Esophagus squamous epithelium (tissue), 5 donors: ENCODE measurements at regions not wholly inside any gene's neighbourhood (a gene's known extent, or its start where the extent isn't known, plus 50 kb on each side); places are given as distances from the start of the nearest gene placed in this dataset.

Source experiments
- DNase-seq: peaks from one replicate; lab custom pipeline; 2025; lab: John Stamatoyannopoulos, UW
- H3K27ac ChIP-seq, 4 donors: fragments of 200-600 bp; sonication (generic); one replicate each; pipeline ENCODE4 v1.5.1; 2016 to 2019; ENCODE audit warnings: mild to moderate bottlenecking in 1 of 4
- H3K27me3 ChIP-seq, 4 donors: fragments of 200-600 bp; sonication (generic); 1 replicate in 3 of 4; 2 replicates in 1 of 4; pipeline versions ENCODE4 v1.5.1 to v1.6.0; 2017 to 2021; ENCODE audit warnings: antibody characterized with exemption in 1 of 4
- H3K36me3 ChIP-seq, 3 donors: fragments of 200-600 bp; sonication (generic); one replicate each; pipeline ENCODE4 v1.5.1; 2016 to 2019
- H3K4me1 ChIP-seq, 3 donors: fragments of 200-600 bp; sonication (generic); one replicate each; pipeline ENCODE4 v1.5.1; 2017 to 2019
- H3K4me3 ChIP-seq, 4 donors: fragments of 200-600 bp; sonication (generic); 1 replicate in 3 of 4; 2 replicates in 1 of 4; pipeline ENCODE4 v1.5.1; 2016 to 2019; ENCODE audit warnings: mild to moderate bottlenecking in 2 of 4, moderate library complexity in 1 of 4
- H3K9me3 ChIP-seq, 3 donors: fragments of 200-600 bp; sonication (generic); one replicate each; pipeline ENCODE4 v1.5.1; 2016 to 2019
- POLR2A ChIP-seq, 4 donors: fragments of 450-650 bp; IDR thresholded peaks; one replicate each; pipeline ENCODE4 v1.6.1; 2017; ENCODE audit warnings: antibody characterized with exemption in 4 of 4, mild to moderate bottlenecking in 4 of 4, moderate library complexity in 3 of 4
- WGBS, 2 donors: methylation state at CpG; one replicate each; pipeline ENCODE4 v1.1.5; 2018; 5-methylcytosine and 5-hydroxymethylcytosine counted together
- intact Hi-C: fragments of 100-400 bp; cut with DNase I; formaldehyde crosslinking; loops from one replicate; pipeline ENCODE4 v1.15.0; 2022
- TF ChIP-seq, protein P1 (sequence below), 6 experiments: fragments of 450-650 bp in 4 of 6; fragments of 200-600 bp in 2 of 6; sonication (generic) in 2 of 6; IDR thresholded peaks; one replicate each; pipeline ENCODE4 v1.5.1; 2016 to 2019; ENCODE audit warnings: antibody characterized with exemption in 6 of 6, mild to moderate bottlenecking in 4 of 6, moderate library complexity in 4 of 6
- donor health status: DM: yes; HTN: yes; CAD: no.

DNA sequence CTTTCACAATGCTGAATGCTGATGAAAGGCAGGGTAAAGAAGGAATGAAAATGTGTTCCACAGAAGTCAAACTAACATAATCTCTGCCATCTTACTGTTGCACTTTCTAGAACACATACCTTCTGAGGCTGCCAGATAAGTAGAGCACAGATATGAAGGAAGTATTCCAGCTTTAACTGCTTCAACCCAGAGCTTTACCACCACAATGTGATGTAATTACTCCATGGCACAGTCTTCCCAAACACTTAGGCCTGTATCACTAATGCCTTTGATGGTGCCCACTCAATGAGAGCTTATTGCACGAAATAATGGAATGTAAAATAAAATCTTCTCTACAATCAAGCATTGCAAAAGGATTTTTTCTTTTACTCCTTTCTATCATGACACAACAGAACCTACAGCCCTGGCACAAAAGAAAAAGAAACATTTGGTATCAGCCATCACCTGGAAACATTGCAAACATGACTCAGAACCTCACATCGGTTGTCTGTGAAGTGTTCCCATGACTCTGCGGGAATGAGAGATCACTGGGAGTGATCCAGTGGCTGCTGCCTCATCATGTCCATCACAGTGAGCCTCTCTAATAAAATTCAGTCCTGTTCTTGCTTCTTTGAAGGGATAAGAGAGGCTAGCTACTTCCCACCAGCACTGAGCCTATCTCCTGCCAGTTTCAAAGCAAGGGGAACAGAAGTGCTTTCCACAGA is 385.8 kb downstream of the EFNA5 start:
- Histone ChIP-seq H3K27ac (no peak overlapping the region), H3K36me3 (no peaks in the 10 kb centered on the region), H3K4me1 (peaks cover 0 to 6% (median 0%) of the 10 kb centered on the region in 3 donors), H3K4me3 (no peak overlapping the region), H3K27me3 (no peaks in the 10 kb centered on the region), H3K9me3 (no peaks in the 10 kb centered on the region)
- no peak for DNase-seq
- WGBS, 2 donors: 43 to 45% methylated on average over 3 of the region's 3 CpGs
- intact Hi-C loops: no loop called here
- no peak for TF ChIP-seq POLR2A (IDR thresholded peaks at IDR 0.05)
- TF ChIP-seq, protein P1, sequence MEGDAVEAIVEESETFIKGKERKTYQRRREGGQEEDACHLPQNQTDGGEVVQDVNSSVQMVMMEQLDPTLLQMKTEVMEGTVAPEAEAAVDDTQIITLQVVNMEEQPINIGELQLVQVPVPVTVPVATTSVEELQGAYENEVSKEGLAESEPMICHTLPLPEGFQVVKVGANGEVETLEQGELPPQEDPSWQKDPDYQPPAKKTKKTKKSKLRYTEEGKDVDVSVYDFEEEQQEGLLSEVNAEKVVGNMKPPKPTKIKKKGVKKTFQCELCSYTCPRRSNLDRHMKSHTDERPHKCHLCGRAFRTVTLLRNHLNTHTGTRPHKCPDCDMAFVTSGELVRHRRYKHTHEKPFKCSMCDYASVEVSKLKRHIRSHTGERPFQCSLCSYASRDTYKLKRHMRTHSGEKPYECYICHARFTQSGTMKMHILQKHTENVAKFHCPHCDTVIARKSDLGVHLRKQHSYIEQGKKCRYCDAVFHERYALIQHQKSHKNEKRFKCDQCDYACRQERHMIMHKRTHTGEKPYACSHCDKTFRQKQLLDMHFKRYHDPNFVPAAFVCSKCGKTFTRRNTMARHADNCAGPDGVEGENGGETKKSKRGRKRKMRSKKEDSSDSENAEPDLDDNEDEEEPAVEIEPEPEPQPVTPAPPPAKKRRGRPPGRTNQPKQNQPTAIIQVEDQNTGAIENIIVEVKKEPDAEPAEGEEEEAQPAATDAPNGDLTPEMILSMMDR (IDR thresholded peaks at IDR 0.05): no peak

- H3K36me3 ChIP-seq: no peaks in the 10 kb centered on the region
- 45 to 49% methylated on average over 2 of the region's 2 CpGs for WGBS, 2 donors
- intact Hi-C loops: no loop called here
Observed at GRCh38 chr5:107282061-107282460, 388.7 kb downstream of the EFNA5 start.

DNA sequence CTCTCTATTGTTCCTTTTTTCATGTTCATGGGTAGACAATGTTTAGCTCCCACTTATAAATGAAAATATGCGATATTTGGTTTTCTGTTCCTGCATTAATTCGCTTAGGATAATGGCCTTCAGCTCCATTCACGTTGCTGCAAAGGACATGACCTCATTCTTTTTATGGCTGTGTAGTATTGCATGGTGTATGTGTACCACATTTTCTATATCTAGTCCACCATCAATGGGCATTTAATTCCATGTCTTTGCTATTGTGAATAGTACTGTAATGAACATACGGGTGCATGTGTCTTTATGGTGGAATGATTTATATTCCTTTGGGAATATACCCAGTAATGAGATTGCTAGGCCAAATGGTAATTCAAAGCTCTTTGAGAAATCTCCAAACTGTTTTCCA is 392.0 kb downstream of the EFNA5 start:
- Histone ChIP-seq H3K27ac (no peak overlapping the region), H3K36me3 (no peaks in the 10 kb centered on the region), H3K9me3 (no peaks in the 10 kb centered on the region), H3K4me3 (no peak overlapping the region), H3K27me3 (no peaks in the 10 kb centered on the region), H3K4me1 (no peaks in the 10 kb centered on the region)
- TF ChIP-seq POLR2A (IDR thresholded peaks at IDR 0.05): no peak
- TF ChIP-seq, protein P1 (IDR thresholded peaks at IDR 0.05): no peak
- intact Hi-C loops: no loop called here
- WGBS, 2 donors: 63 to 71% methylated on average over 4 of the region's 4 CpGs
- DNase-seq: no peak

More at GRCh38 chr5:107282061-107282460, 388.7 kb downstream of the EFNA5 start:
- H3K9me3 ChIP-seq: no peaks in the 10 kb centered on the region
- TF ChIP-seq, protein P1 (IDR thresholded peaks at IDR 0.05): no peak
- TF ChIP-seq POLR2A (IDR thresholded peaks at IDR 0.05): no peak
- H3K4me3 ChIP-seq: no peak overlapping the region
- DNase-seq: no peak
- H3K4me1 ChIP-seq: peaks cover 0 to 6% (median 0%) of the 10 kb centered on the region in 3 donors
- no peaks in the 10 kb centered on the region for H3K27me3 ChIP-seq
- H3K27ac ChIP-seq: no peak overlapping the region

DNA sequence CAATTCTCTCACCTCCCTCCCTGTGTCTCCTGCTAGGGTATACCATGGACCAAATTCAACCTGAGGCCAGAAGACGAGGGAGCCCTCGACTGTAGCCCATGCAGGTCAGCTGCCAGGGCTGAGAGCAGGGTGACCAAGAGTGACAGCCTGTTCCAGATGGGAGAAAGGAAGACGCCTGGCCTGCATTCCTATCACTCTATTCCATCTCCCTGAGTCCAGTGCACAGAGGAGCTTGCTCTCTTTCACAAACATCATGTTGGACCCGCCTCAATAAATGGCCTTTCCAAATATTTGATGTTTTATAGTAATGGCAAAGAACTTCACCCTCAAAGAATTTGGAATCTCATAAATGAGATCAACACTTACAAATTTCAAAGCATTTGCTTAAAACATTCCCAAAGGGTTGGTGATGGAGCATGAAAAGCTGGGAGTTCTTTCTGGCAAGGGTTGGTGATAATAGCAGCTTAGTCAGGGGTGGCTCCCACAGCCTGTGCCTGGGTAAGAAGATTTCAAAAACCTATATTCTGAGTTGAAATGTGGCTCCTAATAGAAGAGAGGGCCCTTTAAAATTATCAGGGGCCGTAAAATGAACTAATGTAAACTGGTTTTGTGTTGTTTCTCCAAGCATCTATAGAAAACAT is 393.1 kb downstream of the EFNA5 start:
- DNase-seq: no peak
- Histone ChIP-seq H3K27me3 (no peaks in the 10 kb centered on the region), H3K4me3 (no peak overlapping the region), H3K4me1 (no peaks in the 10 kb centered on the region), H3K9me3 (no peaks in the 10 kb centered on the region), H3K27ac (no peak overlapping the region), H3K36me3 (no peaks in the 10 kb centered on the region)
- intact Hi-C loops: no loop called here
- no peak for TF ChIP-seq POLR2A (IDR thresholded peaks at IDR 0.05)
- TF ChIP-seq, protein P1 (IDR thresholded peaks at IDR 0.05): no peak
- WGBS, 2 donors: 83 to 92% methylated on average over 5 of the region's 5 CpGs

DNA sequence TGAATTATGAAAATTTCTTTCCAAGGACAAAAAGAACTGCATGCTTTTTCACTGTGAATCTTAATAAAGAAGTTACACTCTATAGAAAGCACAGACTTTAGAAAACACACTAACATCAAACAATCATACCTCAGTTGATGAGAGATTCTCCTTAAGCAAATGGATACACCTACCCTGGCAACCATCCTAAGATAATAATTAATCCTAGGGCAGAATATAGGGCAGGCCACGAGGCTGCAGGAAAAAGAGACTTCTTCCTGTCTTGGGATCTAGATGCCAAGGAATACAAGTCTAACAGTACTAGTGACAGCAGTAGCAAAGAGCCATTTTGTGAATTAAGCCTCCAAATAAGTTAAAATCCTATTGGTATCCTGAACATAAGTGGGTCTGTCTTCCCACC is 395.4 kb downstream of the EFNA5 start:
- Histone ChIP-seq H3K4me3 (no peak overlapping the region), H3K4me1 (no peaks in the 10 kb centered on the region), H3K9me3 (no peaks in the 10 kb centered on the region), H3K27me3 (no peaks in the 10 kb centered on the region), H3K27ac (no peak overlapping the region), H3K36me3 (no peaks in the 10 kb centered on the region)
- no peak for TF ChIP-seq POLR2A (IDR thresholded peaks at IDR 0.05)
- TF ChIP-seq, protein P1 (IDR thresholded peaks at IDR 0.05): no peak
- 0 to 27% methylated on average over 1 of the region's 1 CpG for WGBS, 2 donors
- no peak for DNase-seq
- intact Hi-C loops: no loop called here
